ENCODE measurements at regions not wholly inside any gene's neighbourhood (a gene's known extent, or its start where the extent isn't known, plus 50 kb on each side); places are given as distances from the start of the nearest gene placed in this dataset.
A peak's percentile ranks its signal among the peaks of the same experiment; 100 is the strongest.

GRCh38 chr1:218837051-218837450, 336.6 kb upstream of the LYPLAL1 start:
- H3K4me3 ChIP-seq (ENCODE audit: low read depth, low read length), result no peak overlapping the region
- no peaks in the 10 kb centered on the region for H3K27me3 ChIP-seq (replicated peaks)
- no peak overlapping the region for H3K27ac ChIP-seq
- peak; percentile 30 for DNase-seq
- in situ Hi-C loops (cut with HindIII; ENCODE audit: low pct_ligation_motif_present, low sequenced_read_pairs), result no loop called here
- no peaks in the 10 kb centered on the region for H3K36me3 ChIP-seq (replicated peaks)
- TF ChIP-seq CTCF (IDR thresholded peaks at IDR 0.05; ENCODE audit: low read depth, low read length, missing control alignments), result no peak

- Histone ChIP-seq H3K36me3 (replicated peaks) (no peaks in the 10 kb centered on the region), H3K4me3 (ENCODE audit: low read depth, low read length) (no peak overlapping the region), H3K27me3 (replicated peaks) (no peaks in the 10 kb centered on the region), H3K27ac (no peak overlapping the region)
- in situ Hi-C loops (cut with HindIII; ENCODE audit: low pct_ligation_motif_present, low sequenced_read_pairs), result no loop called here
- DNase-seq, result no peak
- no peak for TF ChIP-seq CTCF (IDR thresholded peaks at IDR 0.05; ENCODE audit: low read depth, low read length, missing control alignments)
Observed at GRCh38 chr1:218845589-218845988, 328.1 kb upstream of the LYPLAL1 start.

- H3K4me3 ChIP-seq (ENCODE audit: low read depth, low read length), result no peak overlapping the region
- no peaks in the 10 kb centered on the region for H3K36me3 ChIP-seq (replicated peaks)
- TF ChIP-seq CTCF (IDR thresholded peaks at IDR 0.05; ENCODE audit: low read depth, low read length, missing control alignments), result no peak
- no peak overlapping the region for H3K27ac ChIP-seq
- DNase-seq, result no peak
- H3K27me3 ChIP-seq (replicated peaks), result no peaks in the 10 kb centered on the region
- in situ Hi-C loops (cut with HindIII; ENCODE audit: low pct_ligation_motif_present, low sequenced_read_pairs), result no loop called here
Observed at GRCh38 chr1:218846181-218846580, 327.5 kb upstream of the LYPLAL1 start.

GRCh38 chr1:218847089-218847768, 326.4 kb upstream of the LYPLAL1 start:
- DNase-seq, result no peak
- no peak overlapping the region for H3K27ac ChIP-seq
- H3K27me3 ChIP-seq (replicated peaks), result no peaks in the 10 kb centered on the region
- in situ Hi-C loops (cut with HindIII; ENCODE audit: low pct_ligation_motif_present, low sequenced_read_pairs), result no loop called here
- no peak overlapping the region for H3K4me3 ChIP-seq (ENCODE audit: low read depth, low read length)
- H3K36me3 ChIP-seq (replicated peaks), result no peaks in the 10 kb centered on the region
- no peak for TF ChIP-seq CTCF (IDR thresholded peaks at IDR 0.05; ENCODE audit: low read depth, low read length, missing control alignments)

GRCh38 chr1:218848009-218848408, 325.7 kb upstream of the LYPLAL1 start:
- H3K27ac ChIP-seq, result no peak overlapping the region
- no peak for TF ChIP-seq CTCF (IDR thresholded peaks at IDR 0.05; ENCODE audit: low read depth, low read length, missing control alignments)
- H3K4me3 ChIP-seq (ENCODE audit: low read depth, low read length), result no peak overlapping the region
- no peaks in the 10 kb centered on the region for H3K27me3 ChIP-seq (replicated peaks)
- H3K36me3 ChIP-seq (replicated peaks), result no peaks in the 10 kb centered on the region
- in situ Hi-C loops (cut with HindIII; ENCODE audit: low pct_ligation_motif_present, low sequenced_read_pairs), result no loop called here
- DNase-seq, result no peak

- no peaks in the 10 kb centered on the region for H3K36me3 ChIP-seq (replicated peaks)
- no peaks in the 10 kb centered on the region for H3K27me3 ChIP-seq (replicated peaks)
- TF ChIP-seq CTCF (IDR thresholded peaks at IDR 0.05; ENCODE audit: low read depth, low read length, missing control alignments), result no peak
- no peak overlapping the region for H3K27ac ChIP-seq
- in situ Hi-C loops (cut with HindIII; ENCODE audit: low pct_ligation_motif_present, low sequenced_read_pairs), result no loop called here
- H3K4me3 ChIP-seq (ENCODE audit: low read depth, low read length), result no peak overlapping the region
- no peak for DNase-seq
Observed at GRCh38 chr1:218850367-218850766, 323.3 kb upstream of the LYPLAL1 start.
